Stimulated activated CD4-positive, alpha-beta T cell treated with anti-CD3 and anti-CD28 coated beads, Interleukin-4, amount 100 ng/mL, for 48 hours (primary cell): ENCODE measurements at regions not wholly inside any gene's neighbourhood (a gene's known extent, or its start where the extent isn't known, plus 50 kb on each side); places are given as distances from the start of the nearest gene placed in this dataset.

ENCODE experiments used
- DNase-seq, 2 donors: peaks; one replicate each; pipeline ENCODE4 v3.0.0-alpha.2; 2020; ENCODE audit warnings: low read depth in 2 of 2

GRCh38 chr6:147856687-147857086 is 348.2 kb downstream of the SAMD5 start:
- DNase-seq: no peak

GRCh38 chr6:147858421-147858820 is 349.9 kb downstream of the SAMD5 start:
- DNase-seq: no peak

- no peak for DNase-seq
Measured at GRCh38 chr6:147859071-147859470, 350.6 kb downstream of the SAMD5 start.

DNA sequence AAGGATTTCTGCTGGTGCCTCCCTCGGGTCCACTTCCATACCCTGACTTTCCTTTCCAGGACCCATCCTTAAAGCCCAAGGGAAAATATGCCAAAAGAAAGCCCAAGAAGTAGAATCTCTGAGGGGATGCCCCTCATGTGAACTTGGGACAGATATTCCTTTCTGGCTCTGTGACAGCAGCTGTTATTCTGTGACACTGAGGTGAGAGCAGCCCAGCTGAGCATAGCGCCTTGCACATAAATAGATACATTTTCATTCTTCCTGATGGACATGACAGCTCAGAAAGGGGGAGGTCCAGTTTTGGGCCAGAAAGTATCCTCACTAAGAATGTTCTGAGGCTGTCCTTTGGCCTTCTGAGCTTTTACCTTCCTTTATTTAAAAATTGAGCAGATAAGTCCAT is 353.2 kb downstream of the SAMD5 start:
- no peak for DNase-seq

DNA sequence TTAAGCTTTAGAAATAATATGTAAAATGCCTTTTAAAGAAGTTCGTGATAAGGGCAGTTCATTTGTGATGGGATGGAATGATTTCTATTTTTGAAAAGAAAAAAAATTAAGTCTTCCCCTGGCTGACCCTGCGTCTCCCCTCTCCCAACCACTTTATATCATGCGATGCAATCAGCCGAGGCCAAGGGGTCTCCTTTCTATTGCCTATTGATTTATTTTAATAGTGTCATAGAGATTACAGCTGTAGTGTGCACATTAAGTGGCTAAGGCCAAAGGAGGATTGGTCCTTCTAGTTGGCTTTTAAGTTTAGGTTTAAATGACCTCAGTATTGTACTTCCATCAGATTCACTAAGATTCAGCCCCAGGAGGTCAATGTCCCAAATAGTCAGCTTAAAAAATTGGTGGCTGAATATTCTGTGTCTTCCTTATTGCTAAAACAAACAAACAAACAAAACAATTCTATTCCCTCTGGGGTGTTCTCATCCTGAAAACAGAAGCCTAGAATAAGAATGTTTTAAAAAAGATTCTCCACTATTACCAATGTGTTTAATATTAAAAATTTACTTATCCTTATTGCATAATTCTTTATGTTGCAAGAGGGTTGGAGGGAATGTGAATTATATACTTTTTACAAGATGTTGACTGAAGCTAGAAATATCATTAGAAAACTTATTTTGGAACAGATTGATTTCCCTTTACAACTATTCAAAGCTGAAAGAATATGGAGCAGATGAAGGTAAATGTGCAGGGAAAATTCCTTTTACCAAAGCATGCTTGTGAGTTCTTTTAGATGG is 359.1 kb downstream of the SAMD5 start:
- no peak for DNase-seq

- no peak for DNase-seq
Measured at GRCh38 chr6:147868427-147869190, 360.1 kb downstream of the SAMD5 start.

- DNase-seq: no peak
Measured at GRCh38 chr6:147869201-147869600, 360.7 kb downstream of the SAMD5 start.

DNA sequence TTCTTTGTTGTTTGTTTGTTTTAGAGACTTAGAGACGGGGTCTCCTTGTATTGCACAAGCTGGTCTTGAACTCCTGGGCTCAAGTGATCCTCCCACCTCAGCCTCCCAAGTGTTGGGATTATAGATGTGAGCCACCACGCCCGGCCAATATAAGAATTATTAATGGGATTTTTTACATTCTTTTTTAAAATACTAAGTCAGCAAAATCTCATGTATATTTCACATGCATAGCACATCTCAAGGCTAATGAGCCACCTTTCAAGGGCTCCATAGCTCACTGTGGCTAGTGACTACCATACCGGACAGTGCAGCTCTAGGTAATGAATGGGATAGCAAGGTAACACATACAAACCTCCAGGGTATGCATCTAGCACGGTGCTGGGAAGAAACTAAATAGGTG is 361.4 kb downstream of the SAMD5 start:
- DNase-seq: no peak

DNA sequence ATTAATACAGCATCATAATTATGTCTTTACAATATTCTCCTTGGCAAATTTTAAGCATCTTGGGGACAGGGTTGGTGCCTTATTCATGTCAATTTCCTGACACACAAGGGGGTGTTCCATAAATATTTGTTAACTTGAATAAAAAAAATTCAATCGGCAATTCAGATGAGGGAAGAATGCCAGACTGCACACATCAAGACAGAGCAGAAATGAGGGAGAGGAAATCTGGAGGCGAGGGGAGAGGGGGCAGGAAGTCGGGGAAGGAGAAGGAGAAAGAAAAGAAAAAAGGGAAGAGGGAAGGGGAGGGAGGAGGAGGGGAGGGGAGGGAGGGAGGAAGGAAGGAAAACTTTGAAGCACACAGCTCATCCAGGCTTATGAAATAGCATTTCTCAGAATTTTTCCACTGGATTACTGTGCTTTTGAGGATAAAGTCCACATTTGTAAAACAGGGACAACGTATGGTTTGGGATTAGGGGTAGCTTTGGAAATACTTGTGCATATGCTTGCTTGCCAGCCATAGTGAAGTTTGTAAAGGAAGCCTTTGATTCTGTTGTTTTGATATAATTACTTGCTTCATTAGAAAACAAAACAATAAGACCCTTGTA is 362.1 kb downstream of the SAMD5 start:
- DNase-seq: no peak

- DNase-seq: no peak
Measured at GRCh38 chr6:147872002-147872401, 363.5 kb downstream of the SAMD5 start.

GRCh38 chr6:147873816-147874215 is 365.3 kb downstream of the SAMD5 start:
- DNase-seq: no peak

DNA sequence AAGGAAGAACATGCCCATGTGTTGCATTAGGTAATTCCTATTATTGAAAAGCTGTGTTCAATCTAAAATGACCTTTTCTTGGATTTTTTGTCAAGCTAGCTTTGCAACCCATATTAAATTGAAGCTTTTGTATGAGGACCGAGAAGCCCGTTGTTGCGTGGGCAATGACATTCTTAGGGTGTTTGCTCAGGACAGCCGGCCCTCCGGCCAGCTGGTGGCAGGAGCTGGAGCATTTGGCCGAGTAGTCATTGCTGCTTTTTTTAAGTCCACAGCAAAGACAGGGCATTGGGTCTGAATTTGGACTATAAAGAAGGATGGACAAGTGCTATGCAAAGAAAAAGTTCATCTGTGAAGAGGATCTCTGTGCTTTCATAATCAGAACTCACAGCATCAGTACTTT is 365.8 kb downstream of the SAMD5 start:
- DNase-seq: no peak

DNA sequence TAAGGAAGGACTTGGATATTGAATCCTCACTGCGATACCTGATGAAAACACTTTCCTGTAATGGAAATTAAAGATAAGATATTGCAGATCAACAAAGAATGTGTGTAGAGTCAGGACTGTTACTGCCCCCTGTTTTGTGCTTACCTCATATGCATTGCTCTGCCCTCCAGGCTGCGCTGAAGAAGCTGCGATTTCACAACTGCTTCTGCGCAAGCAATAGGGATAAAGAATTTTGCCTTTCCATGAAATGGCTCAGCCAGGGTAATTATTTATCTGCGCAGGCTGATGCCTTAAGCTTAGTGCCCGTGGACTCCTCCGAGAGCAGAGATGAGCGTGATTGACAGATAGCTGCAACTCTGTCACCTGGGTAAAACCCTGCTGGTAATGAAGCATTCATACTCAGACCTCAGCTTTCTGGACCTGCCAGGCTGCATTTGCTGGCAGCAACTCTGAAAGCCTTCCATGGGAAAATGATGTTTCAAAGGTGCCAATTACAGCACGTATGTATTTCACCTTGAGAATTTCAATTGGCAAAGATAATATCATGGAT is 370.6 kb downstream of the SAMD5 start:
- DNase-seq: no peak

DNA sequence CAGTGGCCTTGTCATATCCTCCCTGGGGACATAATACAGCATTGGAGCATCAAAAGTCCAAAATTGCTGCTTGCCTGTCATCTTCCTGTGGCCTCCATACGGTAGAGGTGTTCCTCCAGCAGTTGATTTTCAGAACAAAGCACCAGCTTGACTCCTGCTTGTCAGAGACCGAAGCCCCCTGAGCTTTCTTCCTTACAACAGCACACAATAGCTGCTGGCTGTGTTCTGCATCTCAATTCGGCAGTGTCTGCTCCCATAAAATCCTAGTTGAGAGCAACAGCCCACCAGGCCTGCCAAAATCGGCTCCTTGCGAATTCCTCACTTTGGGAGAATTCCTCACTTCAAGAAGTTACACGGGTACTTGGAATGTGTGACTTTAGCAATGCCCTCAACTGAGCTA is 372.9 kb downstream of the SAMD5 start:
- no peak for DNase-seq

GRCh38 chr6:147888374-147888773 is 379.9 kb downstream of the SAMD5 start:
- no peak for DNase-seq

DNA sequence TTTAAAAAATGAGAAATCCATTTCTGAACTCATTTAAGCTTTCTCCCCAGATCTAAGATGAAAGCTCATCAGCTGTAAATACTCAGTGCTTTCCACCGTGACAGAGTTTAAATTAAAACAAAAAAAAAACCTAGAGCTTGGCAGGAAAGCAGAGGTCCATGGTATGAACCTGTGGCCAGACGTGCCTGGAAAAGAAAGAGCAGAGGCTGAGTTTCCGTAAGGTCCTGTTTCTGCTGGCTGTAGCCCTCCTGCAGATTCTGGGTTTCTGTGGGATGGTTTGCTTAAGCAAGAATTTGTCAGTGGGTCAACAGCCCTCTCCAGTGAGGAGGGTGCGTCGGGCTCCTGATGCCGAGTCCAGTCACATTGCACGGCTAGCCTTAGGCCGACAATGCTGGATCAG is 383.2 kb downstream of the SAMD5 start:
- no peak for DNase-seq

GRCh38 chr6:147892476-147892875 is 384.0 kb downstream of the SAMD5 start:
- no peak for DNase-seq

- DNase-seq: no peak
Measured at GRCh38 chr6:147895272-147895671, 386.8 kb downstream of the SAMD5 start.

GRCh38 chr6:147900247-147900830 is 391.8 kb downstream of the SAMD5 start:
- no peak for DNase-seq

DNA sequence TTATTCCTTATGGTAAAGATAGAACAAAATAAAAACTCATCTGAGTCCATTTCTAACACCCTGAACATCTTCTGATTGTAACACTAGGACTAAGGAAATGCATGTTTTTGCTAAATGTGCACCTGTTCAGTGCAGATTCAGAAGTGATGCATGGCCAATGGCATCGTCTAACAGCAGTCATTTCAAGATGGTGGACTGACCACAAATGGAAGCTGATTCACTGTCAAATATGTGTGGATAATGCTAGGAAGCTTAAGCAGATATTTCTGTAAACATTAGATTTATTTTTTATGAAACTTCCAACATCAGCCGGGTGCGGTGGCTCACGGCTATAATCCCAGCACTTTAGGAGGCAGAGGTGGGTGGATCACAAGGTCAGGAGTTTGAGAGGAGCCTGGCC is 394.8 kb downstream of the SAMD5 start:
- DNase-seq: no peak

DNA sequence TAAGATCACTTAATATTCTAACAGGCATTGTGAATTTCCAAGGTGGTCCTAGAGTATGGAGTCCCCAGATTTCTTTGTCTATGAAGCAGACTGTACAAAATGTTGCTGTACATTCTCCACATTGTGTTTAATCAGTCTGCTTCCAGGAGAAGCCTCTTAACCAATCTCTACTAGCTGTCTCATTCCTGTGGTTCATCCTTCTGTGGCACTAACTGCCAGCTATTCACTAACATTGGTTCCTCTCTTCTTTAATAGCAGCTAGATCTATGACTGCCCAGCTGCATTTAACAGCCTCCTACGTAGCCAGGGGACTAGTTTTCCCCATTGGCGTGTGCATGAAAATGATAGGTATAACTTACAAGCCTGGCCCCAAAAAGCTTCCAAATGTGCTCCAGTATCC is 395.4 kb downstream of the SAMD5 start:
- no peak for DNase-seq

GRCh38 chr6:147904416-147904815 is 395.9 kb downstream of the SAMD5 start:
- no peak for DNase-seq
